ENCODE measurements at regions not wholly inside any gene's neighbourhood (a gene's known extent, or its start where the extent isn't known, plus 50 kb on each side); places are given as distances from the start of the nearest gene placed in this dataset.

- Histone ChIP-seq H3K23me2 (ENCODE audit: low read depth, low read length) (no peaks in the 10 kb centered on the region), H3K14ac (ENCODE audit: insufficient read length) (no peak overlapping the region), H3K9ac (replicated peaks in 1 of 4; ENCODE audit: extremely low read depth in 1 of 4, low read depth in 3 of 4, low read length in 3 of 4) (no peak overlapping the region), H2AFZ (ENCODE audit: low read length) (no peak overlapping the region), H3K18ac (ENCODE audit: extremely low read depth, low read length) (no peak overlapping the region), H3K4me1 (replicated peaks in 1 of 4; ENCODE audit: control insufficient read depth in 3 of 4, insufficient read depth in 4 of 4, low read length in 3 of 4) (no peaks in the 10 kb centered on the region), H3K23ac (ENCODE audit: insufficient read length) (no peak overlapping the region), H3K79me2 (ENCODE audit: control insufficient read depth in 1 of 2, insufficient read depth in 2 of 2, low read length in 2 of 2) (no peaks in the 10 kb centered on the region), H2BK5ac (ENCODE audit: low read depth, low read length) (no peak overlapping the region), H4K20me1 (replicated peaks in 1 of 2; ENCODE audit: control insufficient read depth in 1 of 2, insufficient read depth in 2 of 2, low read length in 2 of 2) (no peaks in the 10 kb centered on the region), H3K79me1 (ENCODE audit: low read depth, low read length) (no peaks in the 10 kb centered on the region), H4K5ac (ENCODE audit: insufficient read length, low read depth, low read length) (no peak overlapping the region), H3K27me3 (replicated peaks in 1 of 4; ENCODE audit: control insufficient read depth in 3 of 4, extremely low read depth in 1 of 4, insufficient read depth in 3 of 4, low read length in 3 of 4) (no peaks in the 10 kb centered on the region), H4K91ac (replicated peaks; ENCODE audit: insufficient read length, low read length) (no peak overlapping the region), H2BK120ac (replicated peaks; ENCODE audit: low read depth, low read length) (no peak overlapping the region), H3K27ac (ENCODE audit: low read depth, low read length) (no peak overlapping the region), H3K4me2 (ENCODE audit: insufficient read depth in 1 of 2, low read depth in 2 of 2, low read length in 2 of 2) (no peak overlapping the region), H2BK20ac (ENCODE audit: low read length) (no peak overlapping the region), H3K56ac (replicated peaks; ENCODE audit: insufficient read length, low read depth, low read length) (no peak overlapping the region), H2BK15ac (ENCODE audit: low read length) (no peak overlapping the region), H2BK12ac (ENCODE audit: low read depth, low read length) (no peak overlapping the region), H2AK5ac (ENCODE audit: low read depth, low read length) (no peak overlapping the region), H3K4me3 (ENCODE audit: extremely low read depth in 1 of 4, insufficient read depth in 2 of 4, low read depth in 3 of 4, low read length in 4 of 4) (no peak overlapping the region), H3K9me3 (ENCODE audit: insufficient read depth in 2 of 2, low read depth in 1 of 2, low read length in 1 of 2) (no peaks in the 10 kb centered on the region), H4K8ac (ENCODE audit: extremely low read depth, insufficient read depth, low read length) (no peak overlapping the region), H3K36me3 (ENCODE audit: control insufficient read depth in 2 of 4, insufficient read depth in 4 of 4, low read length in 3 of 4) (no peaks in the 10 kb centered on the region), H3K4ac (replicated peaks; ENCODE audit: insufficient read length, low read depth, low read length) (no peak overlapping the region)
- POLR2A ChIA-PET (ENCODE audit: partially characterized antibody) = no interaction called here
- CTCF ChIA-PET (ENCODE audit: partially characterized antibody) = no interaction called here
- DNase-seq (ENCODE audit: low read depth in 1 of 2, low spot score in 2 of 2) = no peak
- WGBS, 2 experiments (ENCODE audit: extremely low coverage in 1 of 2, insufficient coverage in 1 of 2, insufficient read length in 1 of 2, insufficient replicate concordance in 2 of 2, low coverage in 1 of 2, low lambda C conversion rate in 2 of 2, missing lambda C conversion rate in 1 of 2) = 90% methylated on average over 3 of the region's 3 CpGs; no CpG with 5 or more reads in 1 of the 2 experiments
- TF ChIP-seq KDM1A (IDR thresholded peaks at IDR 0.05; ENCODE audit: borderline replicate concordance, low read length) (no peak), ATF2 (IDR thresholded peaks at IDR 0.05; ENCODE audit: low read length) (no peak), BACH1 (IDR thresholded peaks at IDR 0.05; ENCODE audit: low read length) (no peak)
- no peak for FAIRE-seq
These were observed 1269.3 kb downstream of the GRIK2 start for GRCh38 chr6:102662851-102663250.

Measured in H1 (cell line).